Calu3 (cell line): ENCODE measurements at regions not wholly inside any gene's neighbourhood (a gene's known extent, or its start where the extent isn't known, plus 50 kb on each side); places are given as distances from the start of the nearest gene placed in this dataset.

ENCODE experiments used
- BruUV-seq: library from RNA; stranded (reverse); fragments of 400-500 nt; replicated peaks from 2 replicates; lab custom pipeline; 2021; lab: Mats Ljungman, UMichigan
- CTCF ChIA-PET: fragments of 300-600 bp; sonication (Branson Sonifier 250); formaldehyde crosslinking; loops from one replicate; lab custom pipeline; 2022; ENCODE audit warnings: antibody characterized with exemption; lab: Charles Lee
- DNase-seq: peaks from one replicate; pipeline ENCODE4 v3.0.0; 2022
- H3K27ac Mint-ChIP-seq: one replicate; pipeline ENCODE4 v1.8.0; 2022; ENCODE audit warnings: mixed read lengths; ENCODE audit not compliant: unreplicated experiment
- H3K27me3 Mint-ChIP-seq: one replicate; pipeline ENCODE4 v1.8.0; 2022; ENCODE audit warnings: mixed read lengths; ENCODE audit not compliant: unreplicated experiment
- H3K36me3 Mint-ChIP-seq: one replicate; pipeline ENCODE4 v1.8.0; 2022; ENCODE audit warnings: mild to moderate bottlenecking, moderate library complexity, mixed read lengths; ENCODE audit not compliant: insufficient read depth, unreplicated experiment
- H3K4me1 Mint-ChIP-seq: one replicate; pipeline ENCODE4 v1.8.0; 2022; ENCODE audit warnings: mild to moderate bottlenecking, low read depth, mixed read lengths; ENCODE audit not compliant: unreplicated experiment
- H3K4me3 Mint-ChIP-seq: one replicate; pipeline ENCODE4 v1.8.0; 2022; ENCODE audit warnings: mild to moderate bottlenecking, low read depth, moderate library complexity, mixed read lengths; ENCODE audit not compliant: unreplicated experiment
- H3K9me3 Mint-ChIP-seq: one replicate; pipeline ENCODE4 v1.8.0; 2022; ENCODE audit warnings: low read depth, mixed read lengths; ENCODE audit not compliant: unreplicated experiment
- CTCF ChIP-seq: fragments of 200-600 bp; IDR thresholded peaks from one replicate; pipeline ENCODE4 v1.8.0; 2022; ENCODE audit warnings: antibody characterized with exemption; ENCODE audit not compliant: unreplicated experiment
- intact Hi-C: fragments of 100-400 bp; cut with micrococcal nuclease; formaldehyde crosslinking; loops from one replicate; pipeline ENCODE4 v1.10.0; 2022; ENCODE audit not compliant: unreplicated experiment

GRCh38 chr10:107717046-107717445 is 552.5 kb upstream of the SORCS1 start:
- no TSS peak for BruUV-seq
- Mint-ChIP-seq H3K27me3 (no peaks in the 10 kb centered on the region), H3K36me3 (no peaks in the 10 kb centered on the region), H3K4me3 (no peak overlapping the region), H3K27ac (no peak overlapping the region), H3K4me1 (peaks cover 9% of the 10 kb centered on the region), H3K9me3 (peaks cover 2% of the 10 kb centered on the region)
- intact Hi-C loops, result no loop called here
- TF ChIP-seq CTCF, result no peak
- no peak for DNase-seq
- CTCF ChIA-PET, result no interaction called here

DNA sequence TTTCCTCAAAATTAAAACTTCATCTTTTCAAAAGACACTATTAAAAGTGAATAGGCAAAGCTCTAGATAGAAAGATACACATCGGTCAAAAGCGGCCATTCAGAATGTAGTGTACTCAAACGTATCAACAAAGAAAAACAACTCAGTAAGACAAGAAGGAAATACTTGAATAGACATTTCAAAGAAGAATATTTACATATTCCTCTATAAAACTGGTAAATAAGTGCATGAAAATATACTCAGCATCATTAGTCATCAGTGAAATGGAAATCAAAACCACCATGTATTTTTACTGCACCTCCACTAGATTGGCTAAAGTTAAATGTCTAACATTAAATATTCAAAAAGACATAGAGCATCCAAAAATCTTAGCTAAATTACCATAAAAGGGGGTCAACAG is 551.1 kb upstream of the SORCS1 start:
- H3K9me3 Mint-ChIP-seq, result peaks cover 4% of the 10 kb centered on the region
- no TSS peak for BruUV-seq
- no peaks in the 10 kb centered on the region for H3K36me3 Mint-ChIP-seq
- no peak for TF ChIP-seq CTCF
- H3K27ac Mint-ChIP-seq, result no peak overlapping the region
- H3K27me3 Mint-ChIP-seq, result no peaks in the 10 kb centered on the region
- no peak for DNase-seq
- H3K4me3 Mint-ChIP-seq, result no peak overlapping the region
- intact Hi-C loops, result no loop called here
- H3K4me1 Mint-ChIP-seq, result peaks cover 9% of the 10 kb centered on the region
- CTCF ChIA-PET, result no interaction called here

DNA sequence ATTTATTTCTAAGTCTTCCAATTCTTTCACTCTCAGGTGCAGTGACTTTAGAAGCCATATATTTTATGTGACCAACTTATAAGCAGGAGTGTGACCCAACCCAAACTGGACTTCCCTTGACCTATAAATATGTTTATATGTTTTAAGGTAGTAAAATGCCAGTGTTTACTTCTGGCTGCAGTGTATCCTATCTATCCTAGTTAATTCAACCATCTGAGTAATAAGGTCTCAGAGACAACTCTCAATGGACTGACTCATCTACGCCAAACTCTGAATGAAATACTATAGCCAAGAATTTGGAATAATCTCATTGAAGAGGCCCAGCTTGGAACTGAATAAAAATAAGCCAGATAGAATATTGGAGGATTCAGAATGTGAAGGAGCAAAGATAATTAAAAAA is 544.5 kb upstream of the SORCS1 start:
- no peaks in the 10 kb centered on the region for H3K27me3 Mint-ChIP-seq
- TF ChIP-seq CTCF, result no peak
- CTCF ChIA-PET, result no interaction called here
- H3K4me3 Mint-ChIP-seq, result no peak overlapping the region
- H3K36me3 Mint-ChIP-seq, result no peaks in the 10 kb centered on the region
- H3K9me3 Mint-ChIP-seq, result peaks cover 2% of the 10 kb centered on the region
- H3K27ac Mint-ChIP-seq, result no peak overlapping the region
- BruUV-seq, result no TSS peak
- intact Hi-C loops, result no loop called here
- H3K4me1 Mint-ChIP-seq, result no peaks in the 10 kb centered on the region
- DNase-seq, result no peak

GRCh38 chr10:107706096-107706725 is 541.7 kb upstream of the SORCS1 start:
- peaks cover 2% of the 10 kb centered on the region for H3K9me3 Mint-ChIP-seq
- intact Hi-C loops, result no loop called here
- no TSS peak for BruUV-seq
- no peak for DNase-seq
- no peak overlapping the region for H3K4me3 Mint-ChIP-seq
- CTCF ChIA-PET, result no interaction called here
- TF ChIP-seq CTCF, result no peak
- no peaks in the 10 kb centered on the region for H3K27me3 Mint-ChIP-seq
- no peaks in the 10 kb centered on the region for H3K36me3 Mint-ChIP-seq
- H3K4me1 Mint-ChIP-seq, result no peaks in the 10 kb centered on the region
- no peak overlapping the region for H3K27ac Mint-ChIP-seq
